ENCODE measurements at regions not wholly inside any gene's neighbourhood (a gene's known extent, or its start where the extent isn't known, plus 50 kb on each side); places are given as distances from the start of the nearest gene placed in this dataset.

- DNase-seq (ENCODE audit: low read depth): no peak
- no peak for TF ChIP-seq CTCF (IDR thresholded peaks at IDR 0.05; ENCODE audit: insufficient read depth, low read length, severe bottlenecking)
- Histone ChIP-seq H3K36me3 (ENCODE audit: control insufficient read depth, insufficient read depth, low read length) (no peaks in the 10 kb centered on the region), H3K27me3 (ENCODE audit: control insufficient read depth, insufficient read depth, low read length) (peaks cover 1% of the 10 kb centered on the region), H3K4me3 (ENCODE audit: low read depth, low read length) (no peak overlapping the region)
- no peak for FAIRE-seq
These were observed 317.9 kb upstream of the NFIA start for GRCh38 chr1:60764489-60764888.

DNA sequence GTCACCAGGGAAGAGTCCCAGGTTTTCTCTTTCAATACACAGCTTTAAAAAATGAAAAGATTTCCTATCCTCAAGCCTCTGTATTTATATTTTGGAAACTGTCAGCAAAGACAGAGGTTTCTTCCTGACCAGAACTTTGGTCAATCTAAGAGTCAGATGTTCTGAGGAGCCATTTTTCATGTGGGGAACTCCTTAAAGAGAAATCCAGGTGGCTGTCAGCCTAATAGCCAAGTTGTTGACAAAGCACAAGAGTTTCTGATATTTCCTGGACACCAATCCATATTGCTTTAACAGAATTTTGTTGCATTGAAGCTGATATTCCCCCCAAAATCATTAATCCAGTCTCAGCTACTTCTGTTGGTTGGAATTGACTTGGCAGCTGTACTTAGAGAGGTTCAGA lies 318.6 kb upstream of the NFIA start:
- H3K27me3 ChIP-seq (ENCODE audit: control insufficient read depth, insufficient read depth, low read length): peaks cover 1% of the 10 kb centered on the region
- no peaks in the 10 kb centered on the region for H3K36me3 ChIP-seq (ENCODE audit: control insufficient read depth, insufficient read depth, low read length)
- no peak for DNase-seq (ENCODE audit: low read depth)
- no peak for FAIRE-seq
- H3K4me3 ChIP-seq (ENCODE audit: low read depth, low read length): no peak overlapping the region
- no peak for TF ChIP-seq CTCF (IDR thresholded peaks at IDR 0.05; ENCODE audit: insufficient read depth, low read length, severe bottlenecking)

GRCh38 chr1:60762911-60763310 lies 319.4 kb upstream of the NFIA start:
- DNase-seq (ENCODE audit: low read depth) (no peak), FAIRE-seq (peak; percentile 93)
- no peak for TF ChIP-seq CTCF (IDR thresholded peaks at IDR 0.05; ENCODE audit: insufficient read depth, low read length, severe bottlenecking)
- no peak overlapping the region for H3K4me3 ChIP-seq (ENCODE audit: low read depth, low read length)
- peaks cover 1% of the 10 kb centered on the region for H3K27me3 ChIP-seq (ENCODE audit: control insufficient read depth, insufficient read depth, low read length)
- H3K36me3 ChIP-seq (ENCODE audit: control insufficient read depth, insufficient read depth, low read length): no peaks in the 10 kb centered on the region

DNA sequence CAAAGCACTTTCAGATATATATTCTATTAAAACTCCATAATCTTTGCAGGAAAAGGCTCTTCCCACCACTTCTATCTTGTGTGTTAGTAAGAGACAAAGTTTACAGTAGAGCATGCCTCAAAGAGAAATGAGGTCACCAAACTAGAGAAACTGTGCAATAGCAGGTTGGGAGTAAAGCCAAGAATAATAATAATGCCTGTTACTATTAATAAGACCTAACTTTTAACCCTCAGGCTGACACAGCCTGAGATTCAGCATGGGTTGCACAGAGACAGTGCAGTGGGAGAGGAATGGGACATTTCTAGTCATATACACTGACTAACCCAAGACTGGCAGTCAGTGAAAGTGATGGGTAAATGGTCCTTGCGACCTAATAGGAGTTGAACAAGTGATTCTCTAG lies 320.2 kb upstream of the NFIA start:
- DNase-seq (ENCODE audit: low read depth): peak; percentile 68
- Histone ChIP-seq H3K4me3 (ENCODE audit: low read depth, low read length) (no peak overlapping the region), H3K27me3 (ENCODE audit: control insufficient read depth, insufficient read depth, low read length) (peaks cover 1% of the 10 kb centered on the region), H3K36me3 (ENCODE audit: control insufficient read depth, insufficient read depth, low read length) (no peaks in the 10 kb centered on the region)
- FAIRE-seq: no peak
- TF ChIP-seq CTCF (IDR thresholded peaks at IDR 0.05; ENCODE audit: insufficient read depth, low read length, severe bottlenecking): no peak

- H3K4me3 ChIP-seq (ENCODE audit: low read depth, low read length): no peak overlapping the region
- no peaks in the 10 kb centered on the region for H3K36me3 ChIP-seq (ENCODE audit: control insufficient read depth, insufficient read depth, low read length)
- FAIRE-seq (peak; percentile 47), DNase-seq (ENCODE audit: low read depth) (no peak)
- TF ChIP-seq CTCF (IDR thresholded peaks at IDR 0.05; ENCODE audit: insufficient read depth, low read length, severe bottlenecking): no peak
- H3K27me3 ChIP-seq (ENCODE audit: control insufficient read depth, insufficient read depth, low read length): peaks cover 1% of the 10 kb centered on the region
These were observed 323.1 kb upstream of the NFIA start for GRCh38 chr1:60759291-60759690.

GRCh38 chr1:60757485-60757884 lies 324.9 kb upstream of the NFIA start:
- FAIRE-seq: no peak
- H3K4me3 ChIP-seq (ENCODE audit: low read depth, low read length): no peak overlapping the region
- no peak for TF ChIP-seq CTCF (IDR thresholded peaks at IDR 0.05; ENCODE audit: insufficient read depth, low read length, severe bottlenecking)
- no peak for DNase-seq (ENCODE audit: low read depth)
- no peaks in the 10 kb centered on the region for H3K27me3 ChIP-seq (ENCODE audit: control insufficient read depth, insufficient read depth, low read length)
- H3K36me3 ChIP-seq (ENCODE audit: control insufficient read depth, insufficient read depth, low read length): no peaks in the 10 kb centered on the region

Measured in bronchial epithelial cell (primary cell).